WTC11 (cell line): ENCODE measurements at regions not wholly inside any gene's neighbourhood (a gene's known extent, or its start where the extent isn't known, plus 50 kb on each side); places are given as distances from the start of the nearest gene placed in this dataset.

Experiments
- ATAC-seq: fragments of 200-7000 bp; cut with Tn5 transposase; 2 replicates; pipeline ENCODE4 v1.10.0; 2021; ENCODE audit warnings: mild to moderate bottlenecking, moderate library complexity
- CTCF ChIA-PET: fragments of 300-600 bp; sonication (Branson Sonifier 250); formaldehyde crosslinking; loops from one replicate; lab custom pipeline; 2021; ENCODE audit warnings: antibody characterized with exemption; lab: Charles Lee
- POLR2A ChIA-PET: fragments of 350-600 bp; sonication (Branson Sonifier 250); formaldehyde crosslinking; loops from one replicate; lab custom pipeline; 2021; ENCODE audit warnings: antibody characterized with exemption; lab: Charles Lee
- DNase-seq: peaks from one replicate; pipeline ENCODE4 v3.0.0; 2021; ENCODE audit warnings: low spot score
- H3K27ac Mint-ChIP-seq: 2 replicates; pipeline ENCODE4 v1.8.0; 2021; ENCODE audit warnings: mixed read lengths
- H3K27me3 Mint-ChIP-seq: 2 replicates; pipeline ENCODE4 v1.8.0; 2021; ENCODE audit warnings: low read depth, mild to moderate bottlenecking, moderate library complexity, mixed read lengths
- H3K36me3 Mint-ChIP-seq: 2 replicates; pipeline ENCODE4 v1.8.0; 2021; ENCODE audit warnings: mixed read lengths
- H3K4me1 Mint-ChIP-seq: 2 replicates; pipeline ENCODE4 v1.8.0; 2022; ENCODE audit warnings: mixed read lengths
- H3K4me3 Mint-ChIP-seq: 2 replicates; pipeline ENCODE4 v1.8.0; 2021; ENCODE audit warnings: mild to moderate bottlenecking, moderate library complexity, mixed read lengths
- H3K9me3 Mint-ChIP-seq: 2 replicates; pipeline ENCODE4 v1.8.0; 2021; ENCODE audit warnings: mixed read lengths
- AFF4 ChIP-seq: sonication (generic); formaldehyde crosslinking; IDR thresholded peaks from 2 replicates; pipeline ENCODE4 v1.8.1; 2023; ENCODE audit warnings: mild to moderate bottlenecking, missing genetic modification reagents, borderline replicate concordance
- CTCF ChIP-seq: fragments of 200-600 bp; IDR thresholded peaks from 2 replicates; pipeline ENCODE4 v1.8.0; 2022; ENCODE audit warnings: antibody characterized with exemption
- E2F5 ChIP-seq: sonication (generic); formaldehyde crosslinking; IDR thresholded peaks from 2 replicates; pipeline ENCODE4 v1.8.1; 2022; ENCODE audit warnings: mild to moderate bottlenecking, moderate library complexity, missing genetic modification reagents
- EMX1 ChIP-seq: fragments of 250-450 bp; sonication (Bioruptor Pico); IDR thresholded peaks from 2 replicates; pipeline ENCODE4 v1.8.0; 2021; ENCODE audit warnings: mild to moderate bottlenecking
- ERG ChIP-seq: fragments of 250-450 bp; sonication (Bioruptor Pico); IDR thresholded peaks from 2 replicates; pipeline ENCODE4 v1.8.0; 2021; ENCODE audit warnings: mild to moderate bottlenecking
- ESRRA ChIP-seq: sonication (generic); formaldehyde crosslinking; IDR thresholded peaks from 2 replicates; pipeline ENCODE4 v1.8.1; 2022; ENCODE audit warnings: mild to moderate bottlenecking, missing genetic modification reagents, borderline replicate concordance
- GABPB1 ChIP-seq: sonication (generic); formaldehyde crosslinking; IDR thresholded peaks from 2 replicates; pipeline ENCODE4 v1.8.1; 2023; ENCODE audit warnings: mild to moderate bottlenecking, missing genetic modification reagents
- MLX ChIP-seq: sonication (generic); formaldehyde crosslinking; IDR thresholded peaks from 2 replicates; pipeline ENCODE4 v1.8.1; 2023; ENCODE audit warnings: mild to moderate bottlenecking, missing genetic modification reagents, moderate library complexity
- MXD4 ChIP-seq: fragments of 250-450 bp; sonication (Bioruptor Pico); IDR thresholded peaks from 2 replicates; pipeline ENCODE4 v1.8.0; 2021; ENCODE audit warnings: mild to moderate bottlenecking, moderate library complexity, borderline replicate concordance
- NFE2L1 ChIP-seq: sonication (generic); formaldehyde crosslinking; IDR thresholded peaks from 2 replicates; pipeline ENCODE4 v1.8.1; 2023; ENCODE audit warnings: missing genetic modification reagents
- NFYB ChIP-seq: sonication (generic); formaldehyde crosslinking; conservative IDR thresholded peaks from 2 replicates; pipeline ENCODE4 v1.8.0; 2022; ENCODE audit warnings: low read depth, missing genetic modification reagents
- NR1H2 ChIP-seq: sonication (generic); formaldehyde crosslinking; IDR thresholded peaks from 2 replicates; pipeline ENCODE4 v1.9.0; 2021; ENCODE audit warnings: mild to moderate bottlenecking, moderate library complexity, missing genetic modification reagents
- NR3C1 ChIP-seq: sonication (generic); formaldehyde crosslinking; conservative IDR thresholded peaks from 2 replicates; pipeline ENCODE4 v1.8.1; 2023; ENCODE audit warnings: low read depth, mild to moderate bottlenecking, missing genetic modification reagents
- RELA ChIP-seq: sonication (generic); formaldehyde crosslinking; IDR thresholded peaks from 2 replicates; pipeline ENCODE4 v1.8.1; 2022; ENCODE audit warnings: missing genetic modification reagents, mild to moderate bottlenecking, borderline replicate concordance
- SMAD4 ChIP-seq: sonication (generic); formaldehyde crosslinking; IDR thresholded peaks from 2 replicates; pipeline ENCODE4 v1.8.0; 2022; ENCODE audit warnings: mild to moderate bottlenecking, missing genetic modification reagents
- ZBTB21 ChIP-seq: sonication (generic); formaldehyde crosslinking; IDR thresholded peaks from 2 replicates; pipeline ENCODE4 v1.8.1; 2023; ENCODE audit warnings: mild to moderate bottlenecking, missing genetic modification reagents, borderline replicate concordance
- ZBTB43 ChIP-seq: sonication (generic); formaldehyde crosslinking; IDR thresholded peaks from 2 replicates; pipeline ENCODE4 v1.8.1; 2023; ENCODE audit warnings: mild to moderate bottlenecking, missing genetic modification reagents
- ZNF121 ChIP-seq: sonication (generic); formaldehyde crosslinking; IDR thresholded peaks from 2 replicates; pipeline ENCODE4 v1.8.0; 2023; ENCODE audit warnings: missing genetic modification reagents
- ZNF232 ChIP-seq: sonication (generic); formaldehyde crosslinking; IDR thresholded peaks from 2 replicates; pipeline ENCODE4 v1.8.0; 2022; ENCODE audit warnings: mild to moderate bottlenecking, missing genetic modification reagents
- ZNF317 ChIP-seq: sonication (generic); formaldehyde crosslinking; IDR thresholded peaks from 2 replicates; pipeline ENCODE4 v1.8.1; 2023; ENCODE audit warnings: low read depth, mild to moderate bottlenecking, moderate library complexity, missing genetic modification reagents, borderline replicate concordance
- ZNF423 ChIP-seq: fragments of 250-450 bp; sonication (Bioruptor Pico); IDR thresholded peaks from 2 replicates; pipeline ENCODE4 v2.1.2; 2022; ENCODE audit warnings: mild to moderate bottlenecking, moderate library complexity

GRCh38 chr13:44159633-44160279 lies 213.9 kb upstream of the SERP2 start (continued):
- no peak for TF ChIP-seq MLX

- Mint-ChIP-seq H3K4me3 (no peak overlapping the region), H3K36me3 (no peaks in the 10 kb centered on the region), H3K27ac (no peak overlapping the region), H3K9me3 (no peaks in the 10 kb centered on the region), H3K4me1 (peaks cover 7% of the 10 kb centered on the region), H3K27me3 (no peaks in the 10 kb centered on the region)
- TF ChIP-seq MXD4 (CRISPR knock-in tag) (no peak), GABPB1 (CRISPR knock-in tag) (no peak), ESRRA (CRISPR knock-in tag) (no peak), ZNF423 (CRISPR knock-in tag) (no peak), ZBTB21 (CRISPR knock-in tag) (no peak), CTCF (no peak), ZNF232 (no peak), ERG (no peak), NFE2L1 (CRISPR knock-in tag) (no peak), ZNF317 (CRISPR knock-in tag) (no peak), NFYB (CRISPR knock-in tag) (no peak), ZNF121 (no peak), AFF4 (no peak), NR3C1 (CRISPR knock-in tag) (no peak), ZBTB43 (CRISPR knock-in tag) (no peak), EMX1 (no peak), RELA (CRISPR knock-in tag) (no peak), NR1H2 (CRISPR knock-in tag) (no peak), E2F5 (CRISPR knock-in tag) (no peak), SMAD4 (CRISPR knock-in tag) (no peak)
- ATAC-seq (no peak), DNase-seq (no peak)
- ChIA-PET POLR2A (no interaction called here), CTCF (no interaction called here)
Observed at GRCh38 chr13:44160591-44161191, 212.9 kb upstream of the SERP2 start.
